ENCODE measurements at regions not wholly inside any gene's neighbourhood (a gene's known extent, or its start where the extent isn't known, plus 50 kb on each side); places are given as distances from the start of the nearest gene placed in this dataset.
A peak's percentile ranks its signal among the peaks of the same experiment; 100 is the strongest.
"Not testable (repeated sequence)": the region's sequence is repeated elsewhere in the genome, so short reads cannot be mapped to it uniquely, and the experiment has no call there.

DNA sequence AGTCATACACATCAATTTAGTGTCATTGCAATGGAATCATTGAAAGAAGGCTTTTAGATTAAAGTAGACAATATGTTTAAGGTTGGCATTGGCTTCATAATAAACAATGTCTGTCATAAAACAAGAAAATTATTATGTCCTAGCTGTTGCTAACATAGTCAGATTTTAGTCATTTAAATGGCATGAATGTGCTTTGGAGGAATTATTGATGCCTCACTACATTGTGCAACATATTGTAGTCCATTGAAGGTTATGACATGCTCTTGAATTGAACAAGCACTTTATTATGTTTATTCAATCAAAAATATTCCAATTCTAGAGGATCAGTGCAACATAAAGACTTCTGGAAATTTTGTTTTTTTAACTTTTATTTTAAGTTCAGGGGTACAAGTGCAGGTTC is 489.8 kb upstream of the AMOT start:
- DNase-seq = no peak

DNA sequence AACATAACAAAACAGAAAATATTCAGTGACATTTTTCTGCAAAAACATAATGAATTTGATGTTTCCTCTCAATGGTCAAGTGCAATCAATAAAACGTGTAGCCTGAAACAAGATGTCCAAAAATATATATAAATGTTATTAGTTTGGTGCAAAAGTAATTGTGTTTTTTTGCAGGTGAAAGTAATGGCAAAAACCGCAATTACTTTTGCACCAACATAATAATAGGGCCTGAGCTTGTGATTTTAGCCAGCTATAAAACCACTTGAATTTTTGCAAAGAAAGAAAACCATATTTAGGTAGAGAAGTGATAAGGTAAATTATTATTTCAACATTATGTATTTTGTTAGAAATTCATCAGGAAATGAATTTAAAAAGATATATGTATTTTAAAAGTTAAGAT is 475.3 kb upstream of the AMOT start:
- no peak for DNase-seq

DNA sequence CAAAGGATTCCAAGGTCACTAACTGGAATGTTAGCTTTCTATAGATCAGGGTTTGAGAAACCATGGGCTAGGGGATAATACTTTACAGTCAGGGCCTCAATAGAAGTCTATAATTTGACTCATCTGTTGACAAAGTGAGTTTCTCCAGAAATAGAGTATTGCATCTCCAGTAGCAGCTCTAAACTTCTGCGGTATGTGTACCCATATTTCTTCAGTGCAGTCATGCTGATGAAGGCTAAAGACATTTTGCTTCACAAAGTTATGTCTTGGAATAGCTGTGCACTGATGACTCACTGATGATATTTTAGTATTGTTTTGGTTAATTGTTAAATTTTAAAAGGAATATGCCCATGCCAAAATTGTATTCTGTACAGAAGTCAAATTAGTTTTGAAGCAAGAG is 464.9 kb upstream of the AMOT start:
- DNase-seq = peak in 1 of 3 donors; percentile 46

DNA sequence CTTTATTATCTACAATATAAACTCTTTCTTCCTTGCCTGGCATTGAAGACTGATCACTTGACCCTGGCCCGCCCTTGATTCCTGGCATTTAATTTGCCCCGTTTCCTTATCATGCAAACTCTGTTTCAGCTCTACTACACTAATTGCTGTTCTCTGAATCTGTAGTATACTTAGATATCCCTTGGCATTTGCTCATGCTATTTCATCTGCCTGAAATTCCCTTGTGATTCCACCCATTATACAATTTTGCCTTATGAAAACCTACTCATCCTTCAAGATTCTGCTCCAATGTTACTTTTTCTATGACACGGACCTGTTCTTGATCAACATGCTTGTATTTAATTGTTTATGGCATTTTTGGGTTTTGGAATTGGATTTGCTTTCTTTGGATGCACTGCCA is 459.9 kb upstream of the AMOT start:
- DNase-seq = no peak

DNA sequence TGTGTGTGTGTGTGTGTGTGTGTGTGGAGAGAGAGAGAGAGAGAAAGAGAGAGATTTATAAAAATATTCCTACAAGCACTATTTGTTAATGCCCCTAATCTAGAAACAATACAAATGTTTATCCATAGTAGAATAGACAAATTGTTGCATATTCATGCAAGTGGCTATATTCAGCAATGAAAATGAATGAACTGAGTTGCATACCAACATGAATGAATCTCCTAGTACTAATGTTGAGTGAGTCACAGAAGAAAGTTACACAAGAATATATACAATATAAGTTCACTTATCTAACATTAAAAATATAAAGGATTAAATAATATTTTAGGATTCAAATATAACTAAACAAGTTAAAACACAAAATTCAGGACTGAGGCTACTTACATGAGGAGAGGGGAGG is 456.8 kb upstream of the AMOT start:
- DNase-seq = no peak

DNA sequence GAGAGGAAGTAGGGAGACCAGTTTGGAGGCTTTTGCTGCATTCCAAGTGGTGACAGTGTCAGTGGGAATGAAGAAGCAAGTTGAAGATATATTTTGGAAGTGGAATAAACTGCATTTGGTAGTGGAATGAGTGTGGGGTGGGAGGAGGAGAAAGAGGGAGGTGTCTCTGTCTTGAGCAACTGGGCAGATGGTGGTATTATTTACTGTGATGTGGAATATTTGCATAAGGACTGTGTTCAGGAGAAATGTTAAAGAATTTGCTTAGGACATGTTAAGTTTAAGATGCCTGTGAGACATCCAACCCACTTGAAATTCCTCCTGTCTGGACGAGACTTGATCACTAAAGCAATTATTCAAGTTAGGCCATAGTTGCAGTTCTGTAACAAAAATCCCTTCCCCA is 448.9 kb upstream of the AMOT start:
- DNase-seq = no peak

DNA sequence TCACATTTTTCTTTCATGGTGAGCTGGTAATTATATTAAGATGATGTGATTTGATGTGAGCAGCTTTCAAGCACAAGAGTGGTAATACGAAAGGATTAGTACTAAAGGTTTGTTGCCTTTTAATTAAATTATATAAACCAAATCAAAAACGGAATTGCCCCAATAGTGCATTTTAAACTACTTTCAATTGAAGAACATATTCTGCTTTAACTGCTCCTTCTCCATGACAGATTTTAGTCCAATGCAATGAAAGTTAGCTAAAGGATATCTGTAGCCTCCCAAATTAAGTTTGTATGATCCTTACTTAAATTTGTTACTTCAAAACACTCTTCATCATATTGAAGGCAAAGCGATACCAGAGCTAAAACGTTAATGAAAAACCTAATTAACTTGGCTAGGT is 447.1 kb upstream of the AMOT start:
- DNase-seq = no peak

DNA sequence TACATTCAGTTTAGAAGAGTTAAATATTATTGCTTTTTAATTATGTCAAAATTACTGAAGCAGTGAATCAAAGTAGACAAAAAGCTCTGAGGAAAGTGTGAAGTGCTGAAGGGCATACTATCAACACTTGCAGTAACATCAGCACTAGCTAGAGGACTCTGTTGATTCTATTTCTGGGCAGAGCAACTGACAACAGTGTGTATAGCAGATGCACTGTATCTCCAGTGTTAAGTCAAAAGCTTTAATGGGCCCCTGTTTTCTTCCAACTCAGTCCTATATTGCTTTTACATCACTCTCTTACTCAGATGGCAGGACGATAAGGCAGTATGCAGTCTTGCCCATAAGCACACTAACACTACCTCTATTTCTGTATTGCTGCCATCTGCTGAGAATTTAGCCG is 435.2 kb upstream of the AMOT start:
- DNase-seq = no peak

DNA sequence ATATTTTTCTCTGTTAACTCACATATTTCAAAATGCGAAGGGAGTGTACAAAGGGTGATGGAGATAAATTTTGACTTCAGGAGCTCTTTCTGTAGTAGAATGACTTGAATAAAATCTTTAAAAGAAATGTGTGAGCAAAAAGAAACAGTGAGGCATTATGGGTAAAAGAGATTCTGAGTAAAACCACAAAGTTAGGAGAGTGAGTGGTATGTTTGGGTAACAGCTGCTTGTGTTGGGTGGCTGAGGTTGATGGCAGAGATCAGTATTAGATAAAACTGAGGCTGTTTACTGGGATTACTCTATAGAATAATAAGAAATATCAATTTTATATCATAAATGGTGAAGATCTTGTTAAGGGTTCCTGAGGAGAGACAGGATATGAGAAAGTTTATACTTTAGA is 434.2 kb upstream of the AMOT start:
- no peak for DNase-seq

DNA sequence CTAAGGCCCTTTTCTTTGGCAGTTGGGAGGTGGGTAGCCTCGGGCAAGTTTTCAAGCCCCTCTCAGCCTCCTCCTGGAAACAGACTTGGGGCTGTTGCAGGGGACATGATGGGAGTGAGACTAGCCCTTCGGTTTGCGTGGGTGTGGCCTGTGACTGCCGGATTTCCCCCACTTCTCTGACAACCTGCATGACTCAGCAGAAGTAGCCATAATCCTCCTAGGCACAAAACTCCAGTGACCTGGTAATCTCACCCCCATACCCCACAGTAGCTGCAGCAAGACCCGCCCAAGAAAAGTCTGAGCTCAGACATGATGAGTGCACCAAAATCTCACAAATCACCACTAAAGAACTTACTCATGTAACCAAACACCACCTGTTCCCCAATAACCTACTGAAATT is 433.7 kb upstream of the AMOT start:
- no peak for DNase-seq

DNA sequence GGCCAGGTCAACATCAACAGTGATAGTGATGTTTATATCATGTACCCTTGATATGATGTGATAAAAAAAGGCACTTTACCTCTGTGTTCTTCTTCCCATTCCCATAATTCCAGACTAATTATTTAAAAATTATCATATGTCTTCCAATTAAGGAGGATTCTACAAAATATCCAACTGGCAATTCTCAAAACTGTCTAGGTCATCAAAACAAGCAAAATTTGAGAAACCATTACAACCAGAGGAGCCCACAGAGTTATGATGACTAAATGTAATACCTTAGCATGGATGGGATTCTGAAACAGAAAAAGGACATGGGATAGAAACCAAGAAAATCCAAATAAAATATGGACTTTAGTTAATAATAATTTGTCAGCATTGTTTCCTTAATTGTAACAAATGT is 428.6 kb upstream of the AMOT start:
- DNase-seq = no peak

DNA sequence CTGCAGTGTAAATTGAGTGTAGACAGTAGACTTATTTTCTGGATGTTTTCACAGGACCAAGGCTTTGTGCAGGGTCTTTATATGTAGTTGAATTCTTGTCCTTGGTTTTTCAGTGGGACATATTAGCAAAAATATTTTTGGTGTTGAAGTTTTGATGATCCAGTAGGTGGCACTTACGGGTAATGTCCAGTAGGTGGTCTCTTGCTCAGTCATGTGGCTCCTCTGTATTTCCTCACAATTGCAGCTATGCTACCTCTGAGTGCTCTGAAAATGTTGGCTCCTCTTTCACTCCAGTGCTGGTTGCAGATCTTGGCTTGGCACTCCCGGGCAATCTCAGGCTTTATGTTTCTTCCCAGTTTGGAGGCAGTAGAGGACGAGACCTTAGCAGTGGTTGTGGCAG is 419.8 kb upstream of the AMOT start:
- no peak for DNase-seq

DNA sequence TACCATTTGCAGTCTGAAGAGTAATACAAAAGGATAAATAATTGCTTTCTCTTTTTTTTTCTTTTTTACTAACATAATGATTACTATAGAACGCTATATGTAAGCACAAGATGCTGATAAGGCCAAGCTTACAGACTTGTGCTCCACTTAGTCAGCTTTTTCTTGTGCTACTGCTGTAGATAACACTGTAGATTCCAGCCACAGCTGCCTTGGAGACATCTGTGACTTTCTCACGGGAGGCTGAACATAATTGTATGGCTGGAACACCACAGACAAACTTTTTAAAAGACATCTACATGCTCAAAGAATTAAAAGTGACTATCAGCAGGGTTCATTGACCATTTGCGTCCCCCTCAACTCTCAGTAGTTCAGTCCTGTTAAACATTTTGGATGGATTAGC is 381.7 kb upstream of the AMOT start:
- DNase-seq = no peak

DNA sequence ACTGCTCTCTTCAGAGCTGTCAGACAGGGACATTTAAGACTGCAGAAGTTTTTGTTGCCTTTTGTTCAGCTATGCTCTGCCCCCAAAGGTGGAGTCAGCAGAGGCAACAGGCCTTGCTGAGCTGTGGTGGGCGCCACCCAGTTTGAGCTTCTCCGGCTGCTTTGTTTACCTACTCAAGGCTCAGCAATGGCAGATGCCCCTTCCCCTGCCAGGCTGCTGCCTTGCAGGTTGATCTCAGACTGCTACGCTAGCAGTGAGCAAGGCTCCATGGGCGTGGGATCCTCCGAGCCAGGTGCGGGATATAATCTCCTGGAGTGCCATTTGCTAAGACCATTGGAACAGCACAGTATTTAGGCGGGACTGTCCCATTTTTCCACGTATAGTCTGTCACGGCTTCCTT is 371.4 kb upstream of the AMOT start:
- no peak for DNase-seq

DNA sequence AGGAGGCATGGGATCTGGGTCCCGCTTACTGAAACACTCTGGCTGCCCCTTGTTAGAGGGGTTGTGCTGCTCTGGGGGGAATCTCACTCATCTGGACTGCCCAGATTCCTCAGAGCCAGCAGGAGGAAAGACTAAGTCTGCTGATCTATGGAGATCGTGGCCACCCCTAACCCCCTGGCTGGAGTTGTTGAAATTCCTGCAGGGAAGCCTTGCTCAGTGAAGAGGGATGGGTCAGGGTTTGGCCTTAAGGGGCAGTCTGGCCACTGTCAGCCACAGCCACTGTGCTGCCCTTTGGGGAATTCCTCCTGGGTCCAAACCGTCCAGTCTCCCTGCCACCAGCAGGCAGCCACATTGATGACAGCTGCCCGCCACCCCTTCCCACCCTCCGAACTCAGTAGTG is 362.0 kb upstream of the AMOT start:
- no peak for DNase-seq

DNA sequence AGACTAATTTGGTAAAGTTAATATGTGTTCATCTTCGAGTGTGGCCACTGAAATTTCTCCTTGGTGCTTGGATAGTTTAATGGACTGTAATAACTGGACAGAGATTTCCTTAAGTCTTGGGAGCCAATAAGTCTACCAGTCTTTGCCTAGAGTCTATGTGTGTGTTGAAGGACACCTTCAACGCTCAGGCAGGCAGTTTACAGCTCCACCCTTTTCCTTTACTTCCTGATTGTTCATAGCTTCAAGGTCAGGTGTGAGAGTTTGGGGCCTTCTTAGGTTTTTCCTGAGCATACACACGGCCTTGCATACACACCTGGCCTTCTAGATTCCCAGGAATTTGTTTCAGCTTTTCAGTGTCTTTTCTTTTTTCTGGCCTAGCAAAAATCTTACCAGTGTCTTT is 355.3 kb upstream of the AMOT start:
- DNase-seq = no peak

DNA sequence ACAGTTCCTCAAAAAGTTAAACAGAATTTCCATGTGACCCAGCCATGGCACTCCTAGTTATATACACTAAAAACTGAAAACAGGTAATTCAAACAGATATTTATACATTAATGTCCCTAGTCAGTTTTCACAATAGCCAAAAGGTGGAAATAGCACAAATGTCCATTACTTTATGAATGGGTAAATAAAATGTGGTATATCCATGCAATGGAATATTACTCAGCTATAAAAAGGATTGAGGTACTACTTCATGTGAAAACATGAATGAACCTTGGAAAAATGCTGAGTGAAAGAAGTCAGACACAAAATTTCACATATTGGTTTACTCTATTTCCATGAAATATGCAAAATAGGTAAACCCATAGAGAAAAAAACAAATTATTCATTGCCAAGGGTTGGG is 351.8 kb upstream of the AMOT start:
- DNase-seq = no peak

DNA sequence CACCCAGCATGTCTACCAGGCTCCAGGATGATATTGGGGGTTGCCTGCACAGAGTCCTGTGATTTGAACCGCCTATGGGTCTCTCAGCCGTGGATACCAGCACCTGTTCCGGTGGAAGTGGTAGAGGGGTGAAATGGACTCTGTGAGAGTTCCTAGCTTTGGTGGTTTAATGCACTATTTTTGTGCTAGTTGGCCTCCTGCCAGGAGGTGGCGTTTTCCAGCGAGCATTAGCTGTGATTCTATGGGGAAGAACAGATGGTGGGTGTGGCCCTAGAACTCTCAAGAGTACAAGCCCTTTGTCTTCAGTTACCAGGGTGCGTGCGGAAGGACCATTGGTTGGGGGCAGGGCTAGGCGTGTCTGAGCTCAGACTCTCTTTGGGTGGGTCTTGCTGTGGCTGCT is 316.9 kb upstream of the AMOT start:
- no peak for DNase-seq

DNA sequence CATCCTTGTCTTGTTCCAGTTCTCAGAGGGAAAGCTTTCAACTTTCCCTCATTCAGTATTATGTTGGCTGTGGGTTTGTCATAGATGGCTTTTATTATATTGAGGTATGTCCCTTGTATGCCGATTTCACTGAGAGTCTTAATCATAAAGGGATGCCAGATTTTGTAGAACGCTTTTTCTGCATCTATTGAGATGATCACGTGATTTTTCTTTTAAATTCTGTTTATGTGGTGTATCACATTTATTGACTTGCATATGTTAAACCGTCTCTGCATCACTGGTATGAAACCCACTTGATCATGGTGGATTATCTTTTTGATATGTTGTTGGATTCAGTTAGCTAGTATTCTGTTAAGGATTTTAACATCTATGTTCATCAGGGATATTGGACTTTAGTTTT is 313.7 kb upstream of the AMOT start:
- DNase-seq = not testable (repeated sequence)

DNA sequence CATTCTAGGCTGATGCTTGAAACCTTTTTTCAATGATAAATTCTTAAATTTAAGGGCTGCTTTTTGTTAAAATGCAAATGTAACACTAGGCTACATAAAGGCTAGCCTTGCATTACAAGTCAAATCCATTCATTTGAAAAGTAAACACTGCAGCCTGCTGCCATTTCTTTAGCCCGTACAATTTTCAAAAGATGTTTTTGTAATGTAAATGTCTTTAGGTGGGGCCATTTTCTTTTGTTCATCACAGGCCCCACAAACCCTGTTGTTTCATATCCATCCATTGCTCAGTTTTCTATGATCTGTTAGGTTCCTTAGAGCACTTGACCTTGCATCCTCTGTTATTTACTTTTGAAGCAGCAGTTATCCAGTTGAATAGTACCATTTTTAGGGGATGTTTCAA is 296.2 kb upstream of the AMOT start:
- no peak for DNase-seq

DNA sequence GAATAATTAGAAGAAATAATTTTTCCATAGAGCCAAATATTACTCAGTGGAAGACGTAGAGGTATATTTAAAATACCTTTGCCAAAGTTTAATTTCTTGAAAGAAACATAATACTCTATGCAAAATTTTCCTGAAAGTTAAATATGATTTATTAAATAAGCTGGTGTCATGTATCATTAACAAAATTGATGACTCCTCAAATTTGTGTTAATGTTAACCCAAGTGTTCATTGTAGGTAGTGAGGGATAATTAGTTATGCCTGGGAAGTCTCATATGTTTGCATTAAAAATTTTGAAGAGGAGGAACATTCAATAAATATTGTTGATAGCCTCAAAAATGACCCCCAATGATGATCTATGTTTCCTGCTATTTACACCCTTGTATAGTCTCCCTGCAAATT is 292.7 kb upstream of the AMOT start:
- DNase-seq = no peak

DNA sequence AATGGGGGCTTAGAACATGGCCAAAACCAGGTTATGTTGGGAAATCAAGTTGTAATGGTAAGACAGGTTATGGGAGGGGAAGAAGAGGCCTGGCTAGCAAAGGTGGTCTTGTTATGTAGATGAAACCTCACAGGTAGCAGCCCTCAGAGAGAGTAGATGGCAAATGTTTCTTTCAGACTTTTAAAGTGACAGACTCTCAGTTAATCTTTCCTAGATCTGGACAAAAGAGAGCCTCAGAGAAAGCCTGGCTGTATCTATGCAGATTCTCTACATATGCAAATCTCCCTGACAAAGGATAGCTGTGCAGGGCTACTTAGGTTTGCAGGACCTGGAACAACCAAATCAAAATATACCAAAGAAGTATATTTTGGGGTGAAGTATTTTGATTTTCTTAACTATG is 284.1 kb upstream of the AMOT start:
- no peak for DNase-seq

DNA sequence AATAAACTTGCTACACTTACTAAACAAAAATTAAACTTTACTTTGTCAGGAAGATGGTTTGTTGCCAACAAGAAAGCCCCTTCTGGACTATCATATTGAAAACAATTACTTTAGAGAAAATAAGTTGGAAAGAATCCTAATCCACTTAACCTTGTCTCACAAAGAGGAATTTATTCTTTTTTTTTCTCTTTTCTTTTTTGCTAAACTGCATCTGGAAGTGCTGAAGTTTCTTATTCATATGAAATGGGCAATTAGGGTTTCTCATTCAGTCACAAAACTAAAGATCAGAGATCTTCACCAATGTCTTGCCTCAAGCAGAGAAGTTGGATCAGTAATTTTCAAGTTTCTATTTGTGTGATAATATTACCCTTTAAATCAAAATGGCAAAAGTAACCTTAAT is 234.9 kb upstream of the AMOT start:
- DNase-seq = no peak

DNA sequence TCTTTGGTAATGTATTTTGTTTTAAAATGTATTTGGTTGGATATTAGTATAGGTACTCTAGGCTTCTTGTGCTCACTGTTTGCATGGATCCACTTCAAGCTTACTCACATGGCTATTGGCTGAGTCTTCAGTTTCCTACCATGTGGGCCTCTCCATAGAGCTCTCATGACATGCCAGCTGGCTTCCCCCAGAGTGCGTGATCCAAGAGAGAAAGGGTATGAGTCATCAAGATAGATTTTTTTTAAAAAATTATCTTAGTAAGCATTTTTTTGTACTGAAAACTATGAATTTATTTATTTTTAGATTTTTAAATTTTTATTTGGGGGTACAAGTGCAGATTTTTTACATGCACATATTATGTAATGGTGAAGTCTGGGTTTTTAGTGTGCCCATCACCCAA is 219.1 kb upstream of the AMOT start:
- peak in 1 of 3 donors; percentile 0 for DNase-seq

DNA sequence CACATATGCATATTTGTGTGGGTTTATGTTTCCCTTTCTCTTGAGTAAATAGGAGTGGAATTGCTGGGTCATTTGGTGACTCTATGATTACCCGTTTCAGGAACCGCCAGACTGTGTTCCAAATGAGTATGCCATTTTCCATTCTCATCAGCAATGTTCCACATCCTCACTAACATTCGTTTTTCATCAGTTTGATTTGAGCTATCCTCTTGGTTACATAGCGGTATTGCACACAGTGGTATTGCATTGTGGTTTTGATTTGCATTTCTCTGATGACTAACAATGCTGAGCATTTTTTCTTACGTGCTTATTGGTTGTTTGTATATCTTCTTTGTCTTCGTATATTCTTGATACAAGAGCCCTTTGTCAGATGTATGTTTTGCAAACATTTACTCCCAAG is 218.0 kb upstream of the AMOT start:
- no peak for DNase-seq

DNA sequence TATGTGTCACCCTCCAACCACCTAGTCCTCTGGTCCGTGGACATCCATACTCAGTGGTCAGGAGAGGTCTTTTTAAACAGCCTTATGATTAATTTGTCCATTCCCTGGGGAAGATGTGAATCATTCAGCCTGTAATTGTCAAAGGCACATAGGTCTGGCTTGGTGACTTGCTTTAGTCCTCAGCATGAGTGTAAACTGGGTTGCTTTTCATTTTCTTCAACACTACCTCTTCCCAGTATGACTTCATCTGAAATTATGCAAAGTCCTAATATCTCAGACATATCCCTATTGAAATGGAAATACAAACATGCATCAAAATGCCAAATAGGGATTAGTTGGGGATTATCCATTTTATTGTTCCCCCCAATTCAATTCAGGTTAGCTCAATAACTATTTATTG is 208.3 kb upstream of the AMOT start:
- no peak for DNase-seq
